HG03432 (cell line): ENCODE measurements at regions not wholly inside any gene's neighbourhood (a gene's known extent, or its start where the extent isn't known, plus 50 kb on each side); places are given as distances from the start of the nearest gene placed in this dataset.
"Not testable (repeated sequence)": the region's sequence is repeated elsewhere in the genome, so short reads cannot be mapped to it uniquely, and the experiment has no call there.

Experiments used
- ATAC-seq: cut with Tn5 transposase; IDR thresholded peaks from one replicate; pipeline ENCODE4 v1.9.1; 2021; ENCODE audit warnings: mild to moderate bottlenecking, moderate library complexity; ENCODE audit not compliant: unreplicated experiment

DNA sequence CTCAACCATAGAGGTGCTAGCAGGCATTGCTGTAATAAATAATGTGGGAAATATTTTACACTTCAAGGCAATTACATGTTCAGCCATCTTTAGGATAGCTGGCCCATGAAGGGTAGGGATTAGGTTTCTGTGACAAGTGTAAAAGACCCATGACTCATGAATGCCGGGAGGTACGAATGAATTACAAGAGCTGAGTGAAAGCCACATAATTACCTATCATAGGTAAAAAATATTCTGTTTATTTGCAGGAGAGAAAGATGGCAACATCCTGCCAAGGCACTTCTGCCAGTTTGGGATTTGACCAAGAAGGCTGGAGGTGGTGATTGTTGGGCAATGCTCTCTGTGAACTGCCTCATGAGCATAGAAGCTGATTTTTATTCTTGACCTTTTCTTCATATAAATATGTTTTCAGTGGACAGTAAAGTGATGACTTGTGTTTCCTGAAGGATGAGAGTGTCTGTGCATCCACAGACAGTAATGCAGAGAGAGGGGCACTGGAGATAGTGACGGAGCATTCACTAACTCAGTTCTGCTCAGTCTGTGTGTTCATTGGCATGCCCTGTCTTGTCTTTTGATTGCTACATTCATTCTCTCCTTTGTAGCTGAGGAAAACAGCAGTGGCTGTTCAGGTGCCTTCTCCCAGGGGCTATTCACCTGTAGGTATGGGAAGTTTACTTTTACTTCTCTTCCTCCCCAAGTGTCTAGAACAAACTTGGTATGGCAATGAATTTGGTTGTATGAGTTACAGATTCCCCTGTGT, 481.1 kb downstream of the TFAP2B start:
- no peak for ATAC-seq

GRCh38 chr6:51300510-51300909, 481.8 kb downstream of the TFAP2B start:
- peak; percentile 55 for ATAC-seq

- ATAC-seq, result peak; percentile 57
Measured at GRCh38 chr6:51301962-51302361, 483.3 kb downstream of the TFAP2B start.

DNA sequence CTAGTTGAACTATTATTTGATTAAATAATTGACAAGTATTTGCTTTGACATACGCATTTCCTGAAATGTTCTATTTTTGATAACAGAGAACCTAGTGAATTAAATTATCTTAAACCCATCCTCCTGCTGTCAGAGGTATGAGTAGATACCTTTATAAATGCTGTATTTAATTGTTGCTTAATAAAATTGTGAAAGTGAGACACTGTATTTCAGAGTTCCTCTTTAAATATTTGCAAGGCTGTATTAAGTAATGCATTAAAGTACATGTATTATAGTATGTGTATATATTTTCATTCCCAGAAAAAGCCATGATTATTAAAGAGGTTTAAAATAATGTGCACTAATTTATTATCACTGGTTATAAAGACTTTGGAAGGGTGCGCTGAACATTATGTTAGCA, 483.8 kb downstream of the TFAP2B start:
- ATAC-seq, result no peak

GRCh38 chr6:51303338-51303737, 484.7 kb downstream of the TFAP2B start:
- no peak for ATAC-seq

DNA sequence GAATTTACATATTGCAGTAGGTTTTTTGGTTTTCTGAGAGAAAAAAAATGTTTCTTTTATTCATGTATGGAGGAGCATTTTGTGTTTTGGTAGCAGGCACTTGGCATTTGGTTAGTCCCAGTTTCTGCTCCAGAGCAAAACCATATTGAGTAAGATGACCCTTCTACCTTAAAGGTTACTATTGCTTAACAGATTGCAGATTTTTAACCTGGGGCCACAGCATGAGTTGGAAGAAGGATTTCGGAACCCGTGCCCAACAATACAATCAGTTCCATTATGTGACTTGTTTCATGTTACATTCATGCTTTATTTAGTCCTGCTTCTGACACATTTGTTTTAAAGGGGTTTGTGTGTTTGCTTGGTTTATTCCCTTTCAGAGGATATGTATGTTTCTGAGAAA, 496.3 kb downstream of the TFAP2B start:
- ATAC-seq, result no peak

DNA sequence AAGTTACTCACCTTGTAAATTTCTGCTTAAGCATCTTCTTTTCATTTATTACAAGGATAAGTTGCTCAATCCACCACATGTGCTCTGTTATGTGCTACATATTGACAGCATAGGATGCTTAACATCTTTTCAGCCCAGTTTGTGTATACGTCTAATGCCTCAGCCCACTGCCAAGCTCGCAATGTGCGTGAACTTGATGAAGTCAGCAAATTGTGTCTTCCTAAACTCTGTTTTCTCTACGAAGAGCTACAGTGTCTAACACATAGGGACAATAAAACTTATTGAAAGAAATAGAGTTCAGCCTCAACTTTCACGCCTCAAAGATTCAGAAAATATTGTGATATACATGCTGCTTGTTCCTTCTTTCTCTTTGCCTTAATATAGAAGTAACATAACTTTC, 500.0 kb downstream of the TFAP2B start:
- no peak for ATAC-seq

- ATAC-seq, result not testable (repeated sequence)
Measured at GRCh38 chr6:51321477-51321876, 502.8 kb downstream of the TFAP2B start.

GRCh38 chr6:51322505-51322904, 503.8 kb downstream of the TFAP2B start:
- no peak for ATAC-seq

- no peak for ATAC-seq
Measured at GRCh38 chr6:51323056-51323455, 504.4 kb downstream of the TFAP2B start.

GRCh38 chr6:51330971-51331370, 512.3 kb downstream of the TFAP2B start:
- no peak for ATAC-seq

GRCh38 chr6:51335543-51335942, 516.9 kb downstream of the TFAP2B start:
- no peak for ATAC-seq

GRCh38 chr6:51336185-51336584, 517.5 kb downstream of the TFAP2B start:
- no peak for ATAC-seq

GRCh38 chr6:51337277-51337676, 518.6 kb downstream of the TFAP2B start:
- ATAC-seq, result no peak

DNA sequence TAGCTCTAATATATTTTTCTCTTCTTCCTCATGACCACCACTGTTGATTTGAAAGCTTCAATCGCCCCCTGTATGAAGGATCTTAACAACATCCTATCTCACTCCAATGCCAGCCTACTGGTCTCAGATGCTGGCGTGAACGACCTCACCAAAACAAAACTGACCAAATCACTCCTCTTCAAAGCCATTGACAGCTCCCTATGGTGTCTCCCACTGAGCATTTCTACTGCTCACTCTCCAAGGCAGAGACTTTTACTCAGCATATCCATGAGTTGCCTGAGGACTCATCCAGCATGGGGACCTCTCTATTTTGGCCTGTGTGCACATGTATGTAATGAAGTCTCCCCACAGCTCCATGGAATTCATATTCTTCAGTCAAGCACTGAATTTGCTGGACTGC, 520.4 kb downstream of the TFAP2B start:
- no peak for ATAC-seq

GRCh38 chr6:51339728-51340127, 521.1 kb downstream of the TFAP2B start:
- ATAC-seq, result no peak

- ATAC-seq, result no peak
Measured at GRCh38 chr6:51342393-51342792, 523.7 kb downstream of the TFAP2B start.

DNA sequence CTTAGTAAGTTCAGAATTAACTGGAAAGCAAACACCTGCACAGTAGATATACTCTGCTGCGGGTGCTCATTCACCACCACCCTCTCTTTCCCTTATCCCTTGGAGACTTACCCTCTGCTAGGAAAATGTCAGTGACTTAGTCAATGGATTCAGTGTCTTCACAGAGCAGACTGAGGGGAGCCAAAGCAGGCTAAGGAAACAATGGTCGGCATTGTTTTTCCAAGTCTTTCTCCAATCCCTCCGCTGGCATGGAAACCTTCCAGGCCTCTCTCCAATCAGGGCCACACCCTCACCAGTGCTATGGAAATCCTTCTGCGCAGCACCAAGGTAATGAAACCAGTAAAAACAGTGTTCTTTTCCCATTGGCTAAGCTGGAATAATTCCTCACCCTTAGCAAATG, 531.2 kb downstream of the TFAP2B start:
- ATAC-seq, result no peak

- ATAC-seq, result peak; percentile 54
Measured at GRCh38 chr6:51350308-51350904, 531.7 kb downstream of the TFAP2B start.

GRCh38 chr6:51352506-51353029, 533.9 kb downstream of the TFAP2B start:
- ATAC-seq, result no peak

DNA sequence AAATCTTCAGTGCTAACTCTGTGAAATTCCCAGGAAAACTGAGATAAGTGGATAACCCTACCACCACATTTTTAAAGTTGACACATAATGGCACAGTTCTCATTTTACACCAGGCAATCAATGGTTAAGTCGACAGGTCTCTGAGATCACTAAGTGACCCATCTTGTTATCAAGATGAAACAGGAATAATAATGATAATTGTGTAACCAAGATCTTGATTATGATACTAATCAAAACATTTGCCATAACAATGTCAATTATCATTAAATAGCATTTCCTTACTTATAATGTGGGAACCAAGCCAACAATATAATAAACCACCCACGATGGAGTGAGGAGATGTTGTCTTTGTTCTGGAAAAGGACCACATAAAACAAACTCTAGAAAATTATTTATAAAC, 541.6 kb downstream of the TFAP2B start:
- ATAC-seq, result no peak

DNA sequence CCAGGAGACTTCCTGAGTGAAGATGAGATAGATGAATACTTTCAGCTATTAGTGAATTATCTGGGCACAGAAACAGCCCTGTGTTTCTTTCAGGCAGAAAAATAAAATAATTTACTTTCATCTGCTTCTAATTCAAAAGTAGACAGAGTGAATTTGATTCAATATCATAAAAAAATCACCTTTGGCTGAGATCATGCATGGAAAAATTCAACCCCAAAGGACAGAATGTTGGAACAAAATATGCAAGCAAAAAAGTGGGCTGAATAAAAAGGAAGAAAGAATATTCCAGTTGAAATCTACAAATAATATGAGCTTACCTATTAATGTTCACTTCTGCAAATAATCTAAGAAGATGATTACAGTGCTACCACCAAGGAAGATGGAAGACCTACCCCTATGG, 546.9 kb downstream of the TFAP2B start:
- ATAC-seq, result no peak
